Colonic mucosa (tissue), 4 donors: ENCODE measurements at regions not wholly inside any gene's neighbourhood (a gene's known extent, or its start where the extent isn't known, plus 50 kb on each side); places are given as distances from the start of the nearest gene placed in this dataset.
"Not testable (repeated sequence)": the region's sequence is repeated elsewhere in the genome, so short reads cannot be mapped to it uniquely, and the experiment has no call there.

Source experiments
- DNase-seq: peaks from one replicate; pipeline ENCODE4 v3.0.0-alpha.2; 2020
- H3K27ac ChIP-seq: fragments of 200-600 bp; one replicate; pipeline ENCODE4 v1.8.0; 2021
- H3K27me3 ChIP-seq: fragments of 200-600 bp; one replicate; pipeline ENCODE4 v1.8.0; 2021
- H3K36me3 ChIP-seq: fragments of 200-600 bp; one replicate; pipeline ENCODE4 v1.8.0; 2021
- H3K4me1 ChIP-seq: fragments of 200-600 bp; one replicate; pipeline ENCODE4 v1.8.0; 2021; ENCODE audit warnings: mild to moderate bottlenecking
- H3K4me3 ChIP-seq: fragments of 200-600 bp; one replicate; pipeline ENCODE4 v1.8.0; 2021
- H3K9ac ChIP-seq, 2 donors: one replicate each; pipeline ENCODE4 v1.7.0; 2013; ENCODE audit warnings: control low read depth in 2 of 2, low read depth in 2 of 2, low read length in 2 of 2
- H3K9me3 ChIP-seq: fragments of 200-600 bp; one replicate; pipeline ENCODE4 v1.8.0; 2021
- CTCF ChIP-seq: fragments of 200-600 bp; IDR thresholded peaks from one replicate; pipeline ENCODE4 v1.8.0; 2022; ENCODE audit warnings: antibody characterized with exemption, mild to moderate bottlenecking
- intact Hi-C: fragments of 100-400 bp; cut with DNase I; formaldehyde crosslinking; loops from one replicate; pipeline ENCODE4 v1.14.1; 2022
- donor health status: healthy.
- donor health status: DM: no; HTN: no; CAD: no.
- donor health status: DM: no; HTN: no; CAD: no.

- intact Hi-C loops: no loop called here
- TF ChIP-seq CTCF: no peak
- H3K9ac ChIP-seq: no peak overlapping the region
- DNase-seq: no peak
- no peak overlapping the region for H3K4me3 ChIP-seq
- H3K27me3 ChIP-seq: no peaks in the 10 kb centered on the region
- H3K4me1 ChIP-seq: no peaks in the 10 kb centered on the region
- H3K9me3 ChIP-seq: no peaks in the 10 kb centered on the region
- no peaks in the 10 kb centered on the region for H3K36me3 ChIP-seq
- no peak overlapping the region for H3K27ac ChIP-seq
Measured at GRCh38 chr13:55160867-55161266, 1979.9 kb upstream of the PRR20A start.

GRCh38 chr13:55178582-55178981 lies 1962.1 kb upstream of the PRR20A start:
- DNase-seq, intact Hi-C loops, H3K36me3 ChIP-seq, H3K9ac ChIP-seq, H3K27me3 ChIP-seq, H3K9me3 ChIP-seq, H3K4me1 ChIP-seq, H3K4me3 ChIP-seq, H3K27ac ChIP-seq: not testable (repeated sequence)

DNA sequence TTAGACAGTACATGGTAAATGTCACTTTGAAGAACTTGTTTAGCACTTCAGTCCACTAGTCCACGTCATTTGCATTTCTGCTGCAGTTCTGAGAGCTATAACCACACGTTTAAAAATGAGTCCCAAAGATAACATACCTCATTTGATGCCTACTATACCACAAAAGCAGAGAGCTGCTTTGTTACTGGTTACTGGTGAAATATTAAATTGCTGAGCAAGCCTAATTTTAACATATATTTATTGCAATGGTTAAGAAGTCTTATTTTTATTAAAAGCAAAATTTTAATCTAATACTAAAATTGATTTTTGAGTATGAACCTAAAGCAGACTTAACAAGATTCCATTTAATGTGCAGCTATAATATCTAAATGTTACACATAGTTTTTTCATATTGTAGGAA lies 1949.7 kb upstream of the PRR20A start:
- Histone ChIP-seq H3K9ac (no peak overlapping the region), H3K27me3 (no peaks in the 10 kb centered on the region), H3K27ac (no peak overlapping the region), H3K4me1 (no peaks in the 10 kb centered on the region), H3K36me3 (no peaks in the 10 kb centered on the region), H3K9me3 (no peaks in the 10 kb centered on the region), H3K4me3 (no peak overlapping the region)
- TF ChIP-seq CTCF: no peak
- no peak for DNase-seq
- intact Hi-C loops: no loop called here

- intact Hi-C loops: no loop called here
- DNase-seq: no peak
- H3K27ac ChIP-seq: no peak overlapping the region
- H3K9me3 ChIP-seq: no peaks in the 10 kb centered on the region
- H3K9ac ChIP-seq: no peak overlapping the region
- no peaks in the 10 kb centered on the region for H3K27me3 ChIP-seq
- H3K4me1 ChIP-seq: no peaks in the 10 kb centered on the region
- no peaks in the 10 kb centered on the region for H3K36me3 ChIP-seq
- no peak overlapping the region for H3K4me3 ChIP-seq
- no peak for TF ChIP-seq CTCF
Measured at GRCh38 chr13:55199134-55199533, 1941.6 kb upstream of the PRR20A start.

GRCh38 chr13:55214841-55215345 lies 1925.8 kb upstream of the PRR20A start:
- Histone ChIP-seq H3K27me3 (no peaks in the 10 kb centered on the region), H3K9ac (no peak overlapping the region), H3K27ac (no peak overlapping the region), H3K4me3 (no peak overlapping the region), H3K9me3 (no peaks in the 10 kb centered on the region), H3K4me1 (no peaks in the 10 kb centered on the region), H3K36me3 (no peaks in the 10 kb centered on the region)
- DNase-seq: no peak
- TF ChIP-seq CTCF: no peak
- intact Hi-C loops: no loop called here

- Histone ChIP-seq H3K27ac (no peak overlapping the region), H3K27me3 (no peaks in the 10 kb centered on the region), H3K9me3 (no peaks in the 10 kb centered on the region), H3K4me3 (no peak overlapping the region), H3K4me1 (no peaks in the 10 kb centered on the region), H3K36me3 (no peaks in the 10 kb centered on the region), H3K9ac (no peak overlapping the region)
- intact Hi-C loops: no loop called here
- no peak for DNase-seq
- no peak for TF ChIP-seq CTCF
Measured at GRCh38 chr13:55219538-55219937, 1921.2 kb upstream of the PRR20A start.
